ENCODE measurements at regions not wholly inside any gene's neighbourhood (a gene's known extent, or its start where the extent isn't known, plus 50 kb on each side); places are given as distances from the start of the nearest gene placed in this dataset.

GRCh38 chr11:23519194-23519593 is 658.9 kb upstream of the CCDC179 start:
- Mint-ChIP-seq H3K27me3 (no peaks in the 10 kb centered on the region), H3K9me3 (ENCODE audit: low read depth) (no peaks in the 10 kb centered on the region), H3K27ac (no peak overlapping the region), H3K4me3 (ENCODE audit: low read depth) (no peak overlapping the region), H3K36me3 (ENCODE audit: insufficient read depth) (no peaks in the 10 kb centered on the region), H3K4me1 (ENCODE audit: low read depth) (peaks cover 6% of the 10 kb centered on the region)
- DNase-seq (ENCODE audit: low spot score, unreplicated experiment), result no peak
- TF ChIP-seq, protein P1, sequence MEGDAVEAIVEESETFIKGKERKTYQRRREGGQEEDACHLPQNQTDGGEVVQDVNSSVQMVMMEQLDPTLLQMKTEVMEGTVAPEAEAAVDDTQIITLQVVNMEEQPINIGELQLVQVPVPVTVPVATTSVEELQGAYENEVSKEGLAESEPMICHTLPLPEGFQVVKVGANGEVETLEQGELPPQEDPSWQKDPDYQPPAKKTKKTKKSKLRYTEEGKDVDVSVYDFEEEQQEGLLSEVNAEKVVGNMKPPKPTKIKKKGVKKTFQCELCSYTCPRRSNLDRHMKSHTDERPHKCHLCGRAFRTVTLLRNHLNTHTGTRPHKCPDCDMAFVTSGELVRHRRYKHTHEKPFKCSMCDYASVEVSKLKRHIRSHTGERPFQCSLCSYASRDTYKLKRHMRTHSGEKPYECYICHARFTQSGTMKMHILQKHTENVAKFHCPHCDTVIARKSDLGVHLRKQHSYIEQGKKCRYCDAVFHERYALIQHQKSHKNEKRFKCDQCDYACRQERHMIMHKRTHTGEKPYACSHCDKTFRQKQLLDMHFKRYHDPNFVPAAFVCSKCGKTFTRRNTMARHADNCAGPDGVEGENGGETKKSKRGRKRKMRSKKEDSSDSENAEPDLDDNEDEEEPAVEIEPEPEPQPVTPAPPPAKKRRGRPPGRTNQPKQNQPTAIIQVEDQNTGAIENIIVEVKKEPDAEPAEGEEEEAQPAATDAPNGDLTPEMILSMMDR (IDR thresholded peaks at IDR 0.05; ENCODE audit: unreplicated experiment), result no peak

DNA sequence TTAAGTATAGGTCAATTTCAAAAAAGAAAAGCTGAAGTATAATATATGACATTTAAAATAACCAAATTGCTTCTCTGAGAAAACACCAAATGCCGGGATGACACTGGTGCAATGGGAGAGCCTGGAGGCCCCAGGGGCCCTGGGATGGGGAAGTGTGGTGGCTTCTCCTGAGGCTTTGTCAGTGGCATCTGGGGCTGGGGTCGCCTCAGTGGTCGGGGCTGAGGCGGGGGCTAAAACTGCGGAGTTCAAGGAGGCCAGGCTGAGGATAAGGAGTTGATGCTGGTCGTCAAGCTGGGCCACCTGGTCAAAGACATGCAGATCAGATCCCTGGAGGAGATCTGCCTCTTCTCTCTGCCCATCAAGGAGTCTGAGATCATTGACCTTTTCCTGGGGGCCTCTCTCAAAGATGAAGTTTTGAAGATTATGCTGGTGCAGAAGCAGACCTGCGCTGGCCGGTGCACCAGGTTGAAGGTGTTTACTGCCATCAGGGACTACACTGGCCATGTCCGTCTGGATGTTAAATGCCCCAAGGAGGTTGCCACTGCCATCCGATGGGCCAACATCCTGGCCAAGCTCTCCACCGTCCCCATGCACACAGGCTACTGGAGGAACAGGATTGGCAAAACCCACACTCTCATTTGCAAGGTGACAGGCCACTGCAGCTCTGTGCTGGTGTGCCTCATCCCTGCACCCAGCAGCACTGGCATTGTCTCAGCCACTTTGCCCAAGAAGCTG is 660.1 kb upstream of the CCDC179 start:
- Mint-ChIP-seq H3K27ac (no peak overlapping the region), H3K27me3 (no peaks in the 10 kb centered on the region), H3K4me3 (ENCODE audit: low read depth) (no peak overlapping the region), H3K36me3 (ENCODE audit: insufficient read depth) (no peaks in the 10 kb centered on the region), H3K9me3 (ENCODE audit: low read depth) (no peaks in the 10 kb centered on the region), H3K4me1 (ENCODE audit: low read depth) (peaks cover 2% of the 10 kb centered on the region)
- no peak for DNase-seq (ENCODE audit: low spot score, unreplicated experiment)
- TF ChIP-seq, protein P1 (IDR thresholded peaks at IDR 0.05; ENCODE audit: unreplicated experiment), result no peak

- no peak overlapping the region for H3K4me3 Mint-ChIP-seq (ENCODE audit: low read depth)
- no peak for DNase-seq (ENCODE audit: low spot score, unreplicated experiment)
- no peaks in the 10 kb centered on the region for H3K27me3 Mint-ChIP-seq
- TF ChIP-seq, protein P1 (IDR thresholded peaks at IDR 0.05; ENCODE audit: unreplicated experiment), result no peak
- H3K9me3 Mint-ChIP-seq (ENCODE audit: low read depth), result peaks cover 18% of the 10 kb centered on the region
- H3K27ac Mint-ChIP-seq, result no peak overlapping the region
- H3K36me3 Mint-ChIP-seq (ENCODE audit: insufficient read depth), result peaks cover 3% of the 10 kb centered on the region
- H3K4me1 Mint-ChIP-seq (ENCODE audit: low read depth), result peaks cover 2% of the 10 kb centered on the region
Observed at GRCh38 chr11:23536907-23537306, 676.6 kb upstream of the CCDC179 start.

GRCh38 chr11:23539556-23539955 is 679.3 kb upstream of the CCDC179 start:
- H3K36me3 Mint-ChIP-seq (ENCODE audit: insufficient read depth), result peaks cover 3% of the 10 kb centered on the region
- peaks cover 2% of the 10 kb centered on the region for H3K4me1 Mint-ChIP-seq (ENCODE audit: low read depth)
- H3K27ac Mint-ChIP-seq, result no peak overlapping the region
- TF ChIP-seq, protein P1 (IDR thresholded peaks at IDR 0.05; ENCODE audit: unreplicated experiment), result no peak
- H3K27me3 Mint-ChIP-seq, result no peaks in the 10 kb centered on the region
- no peak for DNase-seq (ENCODE audit: low spot score, unreplicated experiment)
- no peak overlapping the region for H3K4me3 Mint-ChIP-seq (ENCODE audit: low read depth)
- peaks cover 18% of the 10 kb centered on the region for H3K9me3 Mint-ChIP-seq (ENCODE audit: low read depth)

DNA sequence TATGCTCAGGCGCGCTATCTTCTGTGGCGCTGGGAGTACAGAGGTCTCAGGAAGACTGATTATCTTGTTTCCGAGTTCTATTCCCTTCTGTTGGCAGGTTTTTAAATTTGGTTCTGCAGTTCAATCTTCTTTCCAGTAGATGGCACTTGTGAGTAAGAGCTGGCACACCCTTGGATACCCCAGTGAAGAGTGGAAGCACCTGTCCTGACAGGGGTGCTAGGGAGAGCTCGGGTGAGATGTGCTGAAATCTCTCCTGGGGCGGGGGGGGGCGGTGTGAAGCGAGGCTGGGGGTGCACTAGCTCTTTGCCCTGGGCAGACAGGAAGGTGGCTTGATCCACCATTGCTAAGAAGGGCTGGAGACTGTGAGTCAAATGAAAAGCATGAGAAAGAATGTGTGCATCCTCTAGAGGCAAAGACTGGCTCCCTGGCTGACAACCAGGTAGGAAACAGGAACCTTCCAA is 679.9 kb upstream of the CCDC179 start:
- H3K4me3 Mint-ChIP-seq (ENCODE audit: low read depth), result no peak overlapping the region
- no peak overlapping the region for H3K27ac Mint-ChIP-seq
- peak; percentile 17 for DNase-seq (ENCODE audit: low spot score, unreplicated experiment)
- peaks cover 3% of the 10 kb centered on the region for H3K36me3 Mint-ChIP-seq (ENCODE audit: insufficient read depth)
- peaks cover 18% of the 10 kb centered on the region for H3K9me3 Mint-ChIP-seq (ENCODE audit: low read depth)
- H3K4me1 Mint-ChIP-seq (ENCODE audit: low read depth), result peaks cover 2% of the 10 kb centered on the region
- TF ChIP-seq, protein P1 (IDR thresholded peaks at IDR 0.05; ENCODE audit: unreplicated experiment), result peak; percentile 81
- no peaks in the 10 kb centered on the region for H3K27me3 Mint-ChIP-seq

Data from progenitor cell of endocrine pancreas (in vitro differentiated cells).